A549 (cell line): ENCODE measurements at regions not wholly inside any gene's neighbourhood (a gene's known extent, or its start where the extent isn't known, plus 50 kb on each side); places are given as distances from the start of the nearest gene placed in this dataset.

Experiments
- BHLHE40 ChIP-seq: IDR thresholded peaks from 2 replicates; pipeline ENCODE4 v1.6.1; 2012; ENCODE audit warnings: low read depth, low read length, inconsistent platforms
- CEBPB ChIP-seq, 2 experiments: fragments of >200 bp in 1 of 2; sonication (Bioruptor Twin) in 1 of 2; formaldehyde crosslinking in 1 of 2; IDR thresholded peaks; 2 replicates each; pipeline ENCODE4 v1.6.1; 2012 to 2016
- EP300 ChIP-seq, 2 experiments: fragments of >200 bp; sonication (Bioruptor Twin); formaldehyde crosslinking; IDR thresholded peaks; 2 replicates in 1 of 2; 3 replicates in 1 of 2; pipeline ENCODE4 v1.6.1; 2016 to 2017
- MAFK ChIP-seq: fragments of 450-650 bp; IDR thresholded peaks from 2 replicates; pipeline ENCODE4 v1.6.1; 2014; ENCODE audit not compliant: partially characterized antibody
- MAX ChIP-seq: IDR thresholded peaks from 2 replicates; pipeline ENCODE4 v1.6.1; 2012
- MAZ ChIP-seq: fragments of 150-350 bp; IDR thresholded peaks from 2 replicates; pipeline ENCODE4 v1.6.1; 2014; ENCODE audit warnings: antibody characterized with exemption, low read depth, low read length, borderline replicate concordance
- POLR2A ChIP-seq: IDR thresholded peaks from 2 replicates; pipeline ENCODE4 v1.6.1; 2012; ENCODE audit warnings: mild to moderate bottlenecking, low read length
- POLR2AphosphoS2 ChIP-seq: conservative IDR thresholded peaks from 2 replicates; pipeline ENCODE4 v1.6.1; 2012; ENCODE audit warnings: low read length, improper control_type of control experiment, inconsistent platforms
- RAD21 ChIP-seq, 2 experiments: fragments of >200 bp in 1 of 2; sonication (Bioruptor Twin) in 1 of 2; formaldehyde crosslinking in 1 of 2; IDR thresholded peaks in 1 of 2; conservative IDR thresholded peaks in 1 of 2; 2 replicates in 1 of 2; 3 replicates in 1 of 2; pipeline ENCODE4 v1.6.1; 2012 to 2018; ENCODE audit warnings: inconsistent platforms in 1 of 2
- TF ChIP-seq, protein P1 (sequence below): fragments of >200 bp; sonication (Bioruptor Twin); formaldehyde crosslinking; IDR thresholded peaks from 3 replicates; pipeline ENCODE4 v1.6.1; 2016
- TF ChIP-seq, protein P2 (sequence below): fragments of >200 bp; sonication (Bioruptor Twin); formaldehyde crosslinking; IDR thresholded peaks from 3 replicates; pipeline ENCODE4 v1.5.1; 2016
- TF ChIP-seq, protein P3 (sequence below): fragments of 200-600 bp; sonication (generic); IDR thresholded peaks from 2 replicates; pipeline ENCODE4 v1.6.1; 2016; ENCODE audit warnings: antibody characterized with exemption, mild to moderate bottlenecking, moderate library complexity

GRCh38 chr2:71961289-71962027, 186.2 kb downstream of the CYP26B1 start:
- TF ChIP-seq, protein P1, sequence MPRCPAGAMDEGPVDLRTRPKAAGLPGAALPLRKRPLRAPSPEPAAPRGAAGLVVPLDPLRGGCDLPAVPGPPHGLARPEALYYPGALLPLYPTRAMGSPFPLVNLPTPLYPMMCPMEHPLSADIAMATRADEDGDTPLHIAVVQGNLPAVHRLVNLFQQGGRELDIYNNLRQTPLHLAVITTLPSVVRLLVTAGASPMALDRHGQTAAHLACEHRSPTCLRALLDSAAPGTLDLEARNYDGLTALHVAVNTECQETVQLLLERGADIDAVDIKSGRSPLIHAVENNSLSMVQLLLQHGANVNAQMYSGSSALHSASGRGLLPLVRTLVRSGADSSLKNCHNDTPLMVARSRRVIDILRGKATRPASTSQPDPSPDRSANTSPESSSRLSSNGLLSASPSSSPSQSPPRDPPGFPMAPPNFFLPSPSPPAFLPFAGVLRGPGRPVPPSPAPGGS, result no peak
- TF ChIP-seq, protein P2, sequence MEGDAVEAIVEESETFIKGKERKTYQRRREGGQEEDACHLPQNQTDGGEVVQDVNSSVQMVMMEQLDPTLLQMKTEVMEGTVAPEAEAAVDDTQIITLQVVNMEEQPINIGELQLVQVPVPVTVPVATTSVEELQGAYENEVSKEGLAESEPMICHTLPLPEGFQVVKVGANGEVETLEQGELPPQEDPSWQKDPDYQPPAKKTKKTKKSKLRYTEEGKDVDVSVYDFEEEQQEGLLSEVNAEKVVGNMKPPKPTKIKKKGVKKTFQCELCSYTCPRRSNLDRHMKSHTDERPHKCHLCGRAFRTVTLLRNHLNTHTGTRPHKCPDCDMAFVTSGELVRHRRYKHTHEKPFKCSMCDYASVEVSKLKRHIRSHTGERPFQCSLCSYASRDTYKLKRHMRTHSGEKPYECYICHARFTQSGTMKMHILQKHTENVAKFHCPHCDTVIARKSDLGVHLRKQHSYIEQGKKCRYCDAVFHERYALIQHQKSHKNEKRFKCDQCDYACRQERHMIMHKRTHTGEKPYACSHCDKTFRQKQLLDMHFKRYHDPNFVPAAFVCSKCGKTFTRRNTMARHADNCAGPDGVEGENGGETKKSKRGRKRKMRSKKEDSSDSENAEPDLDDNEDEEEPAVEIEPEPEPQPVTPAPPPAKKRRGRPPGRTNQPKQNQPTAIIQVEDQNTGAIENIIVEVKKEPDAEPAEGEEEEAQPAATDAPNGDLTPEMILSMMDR, result no peak
- TF ChIP-seq RAD21 (conservative IDR thresholded peaks at IDR 0.05 in 1 of 2, IDR thresholded peaks at IDR 0.05 in 1 of 2) (no peak), POLR2A (no peak), POLR2AphosphoS2 (no peak), CEBPB (IDR thresholded peaks at IDR 0.05) (no peak), EP300 (IDR thresholded peaks at IDR 0.05) (no peak), MAX (no peak), MAZ (no peak), BHLHE40 (no peak), MAFK (no peak)
- TF ChIP-seq, protein P3, sequence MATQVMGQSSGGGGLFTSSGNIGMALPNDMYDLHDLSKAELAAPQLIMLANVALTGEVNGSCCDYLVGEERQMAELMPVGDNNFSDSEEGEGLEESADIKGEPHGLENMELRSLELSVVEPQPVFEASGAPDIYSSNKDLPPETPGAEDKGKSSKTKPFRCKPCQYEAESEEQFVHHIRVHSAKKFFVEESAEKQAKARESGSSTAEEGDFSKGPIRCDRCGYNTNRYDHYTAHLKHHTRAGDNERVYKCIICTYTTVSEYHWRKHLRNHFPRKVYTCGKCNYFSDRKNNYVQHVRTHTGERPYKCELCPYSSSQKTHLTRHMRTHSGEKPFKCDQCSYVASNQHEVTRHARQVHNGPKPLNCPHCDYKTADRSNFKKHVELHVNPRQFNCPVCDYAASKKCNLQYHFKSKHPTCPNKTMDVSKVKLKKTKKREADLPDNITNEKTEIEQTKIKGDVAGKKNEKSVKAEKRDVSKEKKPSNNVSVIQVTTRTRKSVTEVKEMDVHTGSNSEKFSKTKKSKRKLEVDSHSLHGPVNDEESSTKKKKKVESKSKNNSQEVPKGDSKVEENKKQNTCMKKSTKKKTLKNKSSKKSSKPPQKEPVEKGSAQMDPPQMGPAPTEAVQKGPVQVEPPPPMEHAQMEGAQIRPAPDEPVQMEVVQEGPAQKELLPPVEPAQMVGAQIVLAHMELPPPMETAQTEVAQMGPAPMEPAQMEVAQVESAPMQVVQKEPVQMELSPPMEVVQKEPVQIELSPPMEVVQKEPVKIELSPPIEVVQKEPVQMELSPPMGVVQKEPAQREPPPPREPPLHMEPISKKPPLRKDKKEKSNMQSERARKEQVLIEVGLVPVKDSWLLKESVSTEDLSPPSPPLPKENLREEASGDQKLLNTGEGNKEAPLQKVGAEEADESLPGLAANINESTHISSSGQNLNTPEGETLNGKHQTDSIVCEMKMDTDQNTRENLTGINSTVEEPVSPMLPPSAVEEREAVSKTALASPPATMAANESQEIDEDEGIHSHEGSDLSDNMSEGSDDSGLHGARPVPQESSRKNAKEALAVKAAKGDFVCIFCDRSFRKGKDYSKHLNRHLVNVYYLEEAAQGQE, result no peak
